Kidney (tissue), 13 donors: ENCODE measurements at regions not wholly inside any gene's neighbourhood (a gene's known extent, or its start where the extent isn't known, plus 50 kb on each side); places are given as distances from the start of the nearest gene placed in this dataset.

Experiments
- DNase-seq, 5 donors: peaks; one replicate each; pipeline ENCODE4 v3.0.0-alpha.2; 2013 to 2020
- FAIRE-seq: peaks from 2 replicates; lab custom pipeline; 2012; peaks lifted over from hg19 to GRCh38; lab: Jason Lieb, UNC
- H3K27ac ChIP-seq, 2 donors: one replicate each; pipeline ENCODE4 v1.7.0; 2013; ENCODE audit warnings: low read depth in 2 of 2, low read length in 2 of 2, inconsistent platforms in 1 of 2
- H3K27me3 ChIP-seq: one replicate; pipeline ENCODE4 v1.7.1; 2013; ENCODE audit warnings: low read length, inconsistent platforms; ENCODE audit not compliant: control insufficient read depth, insufficient read depth
- H3K36me3 ChIP-seq, 3 donors: one replicate each; pipeline versions ENCODE4 v1.7.0 to v1.7.1; 2013; ENCODE audit warnings: low read length in 3 of 3, control low read depth in 1 of 3, inconsistent platforms in 1 of 3; ENCODE audit not compliant: insufficient read depth in 3 of 3, control insufficient read depth in 2 of 3
- H3K4me1 ChIP-seq, 3 donors: one replicate each; pipeline versions ENCODE4 v1.7.0 to v1.7.1; 2013; ENCODE audit warnings: low read length in 3 of 3, inconsistent platforms in 1 of 3, low read depth in 1 of 3; ENCODE audit not compliant: control insufficient read depth in 2 of 3, insufficient read depth in 2 of 3
- H3K4me3 ChIP-seq, 3 donors: one replicate each; pipeline versions ENCODE4 v1.7.0 to v1.8.1; 2013; ENCODE audit warnings: low read length in 3 of 3, control low read depth in 1 of 3, inconsistent platforms in 1 of 3
- H3K9ac ChIP-seq, 3 donors: one replicate each; pipeline versions ENCODE4 v1.7.0 to v1.7.1; 2013; ENCODE audit warnings: low read length in 3 of 3, control low read depth in 1 of 3, inconsistent platforms in 1 of 3
- H3K9me3 ChIP-seq, 3 donors: one replicate each; pipeline versions ENCODE4 v1.7.0 to v1.7.1; 2013; ENCODE audit warnings: low read length in 3 of 3, control low read depth in 1 of 3, inconsistent platforms in 1 of 3; ENCODE audit not compliant: control insufficient read depth in 2 of 3, insufficient read depth in 1 of 3
- intact Hi-C: fragments of 100-400 bp; cut with DNase I; formaldehyde crosslinking; loops from one replicate; pipeline ENCODE4 v1.11.1; 2022
- TF ChIP-seq, protein P1 (sequence below): IDR thresholded peaks from 3 replicates; pipeline ENCODE4 v1.5.1; 2012; ENCODE audit warnings: mild to moderate bottlenecking, moderate library complexity, borderline replicate concordance; ENCODE audit not compliant: insufficient read depth; ENCODE audit errors: extremely low read depth
- donor health status: control.
- donor health status: control.
- donor health status: control.
- donor health status: control.
- donor health status: control.
- donor health status: DM: yes; HTN: yes; CAD: no.
- donor health status: Normal renal cell carcinoma (clear cell type).

DNA sequence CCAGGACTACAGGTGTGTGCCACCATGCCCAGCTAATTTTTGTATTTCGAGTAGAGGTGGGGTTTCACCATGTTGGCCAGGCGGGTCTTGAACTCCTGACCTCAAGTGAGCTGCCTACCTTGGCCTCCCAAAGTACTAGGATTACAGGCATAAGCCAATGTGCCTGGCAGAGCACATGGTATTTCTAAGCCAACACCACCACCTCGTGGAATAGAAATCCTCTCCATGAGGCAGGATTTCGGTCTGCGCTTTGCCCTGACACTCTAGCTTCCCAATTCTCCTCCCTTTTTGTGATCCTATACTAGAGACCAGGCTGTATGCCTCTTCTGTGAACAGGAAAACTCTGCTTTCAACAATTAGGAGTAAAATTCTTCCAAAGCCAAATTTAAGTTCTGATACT is 372.2 kb downstream of the VGLL3 start:
- no peak for FAIRE-seq
- H3K9ac ChIP-seq: no peak overlapping the region
- no peak for DNase-seq
- peaks cover 0 to 3% (median 0%) of the 10 kb centered on the region in 3 donors for H3K9me3 ChIP-seq
- TF ChIP-seq, protein P1, sequence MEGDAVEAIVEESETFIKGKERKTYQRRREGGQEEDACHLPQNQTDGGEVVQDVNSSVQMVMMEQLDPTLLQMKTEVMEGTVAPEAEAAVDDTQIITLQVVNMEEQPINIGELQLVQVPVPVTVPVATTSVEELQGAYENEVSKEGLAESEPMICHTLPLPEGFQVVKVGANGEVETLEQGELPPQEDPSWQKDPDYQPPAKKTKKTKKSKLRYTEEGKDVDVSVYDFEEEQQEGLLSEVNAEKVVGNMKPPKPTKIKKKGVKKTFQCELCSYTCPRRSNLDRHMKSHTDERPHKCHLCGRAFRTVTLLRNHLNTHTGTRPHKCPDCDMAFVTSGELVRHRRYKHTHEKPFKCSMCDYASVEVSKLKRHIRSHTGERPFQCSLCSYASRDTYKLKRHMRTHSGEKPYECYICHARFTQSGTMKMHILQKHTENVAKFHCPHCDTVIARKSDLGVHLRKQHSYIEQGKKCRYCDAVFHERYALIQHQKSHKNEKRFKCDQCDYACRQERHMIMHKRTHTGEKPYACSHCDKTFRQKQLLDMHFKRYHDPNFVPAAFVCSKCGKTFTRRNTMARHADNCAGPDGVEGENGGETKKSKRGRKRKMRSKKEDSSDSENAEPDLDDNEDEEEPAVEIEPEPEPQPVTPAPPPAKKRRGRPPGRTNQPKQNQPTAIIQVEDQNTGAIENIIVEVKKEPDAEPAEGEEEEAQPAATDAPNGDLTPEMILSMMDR: no peak
- no peak overlapping the region for H3K27ac ChIP-seq
- H3K4me3 ChIP-seq: no peak overlapping the region
- intact Hi-C loops: no loop called here
- H3K27me3 ChIP-seq: no peaks in the 10 kb centered on the region
- H3K36me3 ChIP-seq: no peaks in the 10 kb centered on the region
- H3K4me1 ChIP-seq: no peaks in the 10 kb centered on the region

DNA sequence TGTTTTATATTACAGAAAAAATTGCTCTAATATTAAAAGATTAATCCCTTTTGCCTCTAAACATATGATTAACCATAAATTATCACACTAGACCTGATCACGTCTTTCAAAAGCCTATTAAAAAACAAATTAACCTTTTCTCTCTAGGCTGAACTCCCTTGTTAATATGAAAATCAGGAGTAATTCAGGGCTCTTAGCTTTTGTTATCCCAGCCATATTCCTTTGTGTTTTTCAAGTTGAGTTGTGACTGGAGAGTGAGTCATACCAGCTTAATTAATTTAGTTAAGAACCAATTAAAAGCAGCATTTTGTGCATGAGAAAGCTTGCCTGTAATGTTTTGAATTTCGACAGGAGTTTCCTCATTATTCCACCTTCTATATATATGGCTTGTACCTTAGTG is 385.8 kb downstream of the VGLL3 start:
- H3K4me3 ChIP-seq: no peak overlapping the region
- FAIRE-seq (no peak), DNase-seq (no peak)
- H3K27me3 ChIP-seq: no peaks in the 10 kb centered on the region
- intact Hi-C loops: no loop called here
- no peaks in the 10 kb centered on the region for H3K36me3 ChIP-seq
- TF ChIP-seq, protein P1: no peak
- no peaks in the 10 kb centered on the region for H3K9me3 ChIP-seq
- H3K27ac ChIP-seq: no peak overlapping the region
- no peaks in the 10 kb centered on the region for H3K4me1 ChIP-seq
- no peak overlapping the region for H3K9ac ChIP-seq

- H3K36me3 ChIP-seq: no peaks in the 10 kb centered on the region
- DNase-seq (no peak), FAIRE-seq (no peak)
- H3K9ac ChIP-seq: no peak overlapping the region
- TF ChIP-seq, protein P1: no peak
- H3K4me3 ChIP-seq: no peak overlapping the region
- no peaks in the 10 kb centered on the region for H3K27me3 ChIP-seq
- intact Hi-C loops: no loop called here
- H3K9me3 ChIP-seq: no peaks in the 10 kb centered on the region
- H3K27ac ChIP-seq: no peak overlapping the region
- no peaks in the 10 kb centered on the region for H3K4me1 ChIP-seq
These were observed 395.3 kb downstream of the VGLL3 start for GRCh38 chr3:86595696-86596095.

DNA sequence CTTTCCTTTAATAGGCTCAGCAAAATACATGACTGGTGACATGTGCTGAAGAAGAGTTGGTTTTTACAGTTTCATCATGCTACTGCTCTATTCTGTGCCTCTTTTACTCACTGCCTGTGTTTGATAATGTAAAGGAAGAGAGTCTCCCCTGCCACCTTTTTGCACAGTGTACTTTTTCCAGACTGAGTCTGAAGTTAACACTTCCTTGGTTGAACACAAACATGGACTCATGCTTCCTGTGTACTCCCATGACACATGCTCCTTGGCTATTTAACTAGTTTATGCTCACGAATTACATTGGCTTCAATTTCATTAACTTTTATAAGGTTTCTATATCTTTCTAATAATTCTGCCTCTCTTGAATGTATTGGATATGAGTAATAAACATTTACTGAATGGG is 396.1 kb downstream of the VGLL3 start:
- Histone ChIP-seq H3K27me3 (no peaks in the 10 kb centered on the region), H3K4me3 (no peak overlapping the region), H3K4me1 (no peaks in the 10 kb centered on the region), H3K9ac (no peak overlapping the region), H3K36me3 (no peaks in the 10 kb centered on the region), H3K9me3 (no peaks in the 10 kb centered on the region), H3K27ac (no peak overlapping the region)
- intact Hi-C loops: no loop called here
- TF ChIP-seq, protein P1: no peak
- FAIRE-seq (no peak), DNase-seq (no peak)
